PC-9 (cell line): ENCODE measurements at regions not wholly inside any gene's neighbourhood (a gene's known extent, or its start where the extent isn't known, plus 50 kb on each side); places are given as distances from the start of the nearest gene placed in this dataset.

ENCODE experiments used
- EZH2 ChIP-seq: fragments of 200-600 bp; sonication (generic); IDR thresholded peaks from 2 replicates; pipeline ENCODE4 v1.8.0; 2017; ENCODE audit warnings: antibody characterized with exemption, low read depth
- TF ChIP-seq, protein P1 (sequence below): fragments of 200-600 bp; sonication (generic); conservative IDR thresholded peaks from 2 replicates; pipeline ENCODE4 v1.6.1; 2017; ENCODE audit warnings: mixed run types, antibody characterized with exemption, mild to moderate bottlenecking, moderate library complexity

DNA sequence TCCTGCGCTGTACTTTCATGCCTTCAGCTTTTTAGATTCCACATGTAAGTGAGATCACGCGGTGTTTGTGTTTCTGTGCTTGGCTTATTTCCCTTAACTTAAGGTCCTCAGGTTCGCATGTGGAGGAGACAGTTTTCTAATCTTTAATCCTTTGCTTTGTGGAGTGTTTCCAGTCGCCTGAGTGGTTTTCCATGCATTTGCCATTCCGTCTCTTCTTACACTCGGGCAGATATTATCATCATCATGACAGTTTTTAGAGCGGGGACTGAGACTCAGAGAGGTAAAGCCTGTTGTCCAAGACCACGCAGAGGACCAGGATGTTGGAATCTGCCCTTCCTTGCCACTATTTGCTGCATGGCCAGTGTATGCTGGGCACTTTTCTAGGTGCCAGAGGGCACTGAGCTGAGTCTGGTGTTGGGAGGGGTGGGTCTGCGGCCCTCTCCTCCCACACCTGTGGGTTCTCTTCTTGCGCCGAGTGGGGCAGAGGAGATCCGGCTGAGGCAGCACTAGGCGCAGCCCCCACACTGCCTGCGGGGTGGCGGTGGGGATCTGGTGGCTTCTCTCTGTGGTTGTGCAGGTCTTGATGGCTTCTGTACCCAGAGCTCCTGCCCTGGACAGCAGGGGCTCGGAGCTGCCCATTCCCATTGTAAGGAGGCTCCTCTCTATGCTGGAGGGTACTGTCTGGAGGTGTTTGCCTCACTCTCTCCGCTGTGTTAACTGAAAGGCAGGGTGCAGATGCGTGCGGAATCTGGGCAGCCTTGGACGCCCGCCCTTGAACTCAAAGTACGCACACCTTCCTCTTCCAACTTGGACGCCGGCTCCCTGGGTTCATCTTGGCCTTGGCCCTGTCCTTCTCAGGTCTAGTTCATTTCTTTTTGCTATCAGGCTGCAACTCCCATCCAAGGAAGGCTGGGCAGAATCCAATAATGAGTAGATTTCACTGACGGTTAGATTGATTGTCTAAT, 156.0 kb upstream of the RGMA start:
- TF ChIP-seq, protein P1, sequence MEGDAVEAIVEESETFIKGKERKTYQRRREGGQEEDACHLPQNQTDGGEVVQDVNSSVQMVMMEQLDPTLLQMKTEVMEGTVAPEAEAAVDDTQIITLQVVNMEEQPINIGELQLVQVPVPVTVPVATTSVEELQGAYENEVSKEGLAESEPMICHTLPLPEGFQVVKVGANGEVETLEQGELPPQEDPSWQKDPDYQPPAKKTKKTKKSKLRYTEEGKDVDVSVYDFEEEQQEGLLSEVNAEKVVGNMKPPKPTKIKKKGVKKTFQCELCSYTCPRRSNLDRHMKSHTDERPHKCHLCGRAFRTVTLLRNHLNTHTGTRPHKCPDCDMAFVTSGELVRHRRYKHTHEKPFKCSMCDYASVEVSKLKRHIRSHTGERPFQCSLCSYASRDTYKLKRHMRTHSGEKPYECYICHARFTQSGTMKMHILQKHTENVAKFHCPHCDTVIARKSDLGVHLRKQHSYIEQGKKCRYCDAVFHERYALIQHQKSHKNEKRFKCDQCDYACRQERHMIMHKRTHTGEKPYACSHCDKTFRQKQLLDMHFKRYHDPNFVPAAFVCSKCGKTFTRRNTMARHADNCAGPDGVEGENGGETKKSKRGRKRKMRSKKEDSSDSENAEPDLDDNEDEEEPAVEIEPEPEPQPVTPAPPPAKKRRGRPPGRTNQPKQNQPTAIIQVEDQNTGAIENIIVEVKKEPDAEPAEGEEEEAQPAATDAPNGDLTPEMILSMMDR, result no peak
- no peak for TF ChIP-seq EZH2
